Epithelial cell of esophagus (primary cell): ENCODE measurements at regions not wholly inside any gene's neighbourhood (a gene's known extent, or its start where the extent isn't known, plus 50 kb on each side); places are given as distances from the start of the nearest gene placed in this dataset.
"Not testable (repeated sequence)": the region's sequence is repeated elsewhere in the genome, so short reads cannot be mapped to it uniquely, and the experiment has no call there.

Experiments
- DNase-seq: peaks from one replicate; pipeline ENCODE4 v3.0.0; 2010; ENCODE audit warnings: low read depth
- H3K4me3 ChIP-seq: 2 replicates; pipeline ENCODE4 v1.5.1; 2011; ENCODE audit warnings: mild to moderate bottlenecking, low read length, control low read depth
- CTCF ChIP-seq: IDR thresholded peaks from 2 replicates; pipeline ENCODE4 v1.5.1; 2011; ENCODE audit warnings: low read depth, mild to moderate bottlenecking, low read length, control low read depth, inconsistent platforms; ENCODE audit not compliant: insufficient read depth; ENCODE audit errors: missing control alignments

- H3K4me3 ChIP-seq, result no peak overlapping the region
- DNase-seq, result peak; percentile 66
- TF ChIP-seq CTCF, result no peak
These were observed 84.5 kb downstream of the ANKEF1 start for GRCh38 chr20:10119336-10119735.

GRCh38 chr20:10124883-10125282 lies 90.1 kb downstream of the ANKEF1 start:
- DNase-seq, result not testable (repeated sequence)

GRCh38 chr20:10125757-10126156 lies 91.0 kb downstream of the ANKEF1 start:
- H3K4me3 ChIP-seq, result no peak overlapping the region
- DNase-seq, result no peak

More at GRCh38 chr20:10124883-10125282, 90.1 kb downstream of the ANKEF1 start:
- H3K4me3 ChIP-seq, result not testable (repeated sequence)

GRCh38 chr20:10129749-10130148 lies 88.9 kb upstream of the SNAP25 start:
- DNase-seq, result no peak
- H3K4me3 ChIP-seq, result no peak overlapping the region
- no peak for TF ChIP-seq CTCF

More at GRCh38 chr20:10125757-10126156, 91.0 kb downstream of the ANKEF1 start:
- no peak for TF ChIP-seq CTCF

GRCh38 chr20:10131732-10132345 lies 86.8 kb upstream of the SNAP25 start:
- peak; percentile 27 for DNase-seq
- H3K4me3 ChIP-seq, result no peak overlapping the region
- TF ChIP-seq CTCF, result no peak

- TF ChIP-seq CTCF, result no peak
- DNase-seq, result no peak
- no peak overlapping the region for H3K4me3 ChIP-seq
These were observed 86.2 kb upstream of the SNAP25 start for GRCh38 chr20:10132387-10132786.

GRCh38 chr20:10133532-10133931 lies 85.1 kb upstream of the SNAP25 start:
- no peak overlapping the region for H3K4me3 ChIP-seq
- TF ChIP-seq CTCF, result no peak
- no peak for DNase-seq
